Mammary epithelial cell (primary cell): ENCODE measurements at regions not wholly inside any gene's neighbourhood (a gene's known extent, or its start where the extent isn't known, plus 50 kb on each side); places are given as distances from the start of the nearest gene placed in this dataset.

Experiments
- EZH2 ChIP-seq: IDR thresholded peaks from 2 replicates; pipeline ENCODE4 v1.6.1; 2012; ENCODE audit warnings: low read length, inconsistent platforms, borderline replicate concordance
- TF ChIP-seq, protein P1 (sequence below), 2 donors: IDR thresholded peaks in 1 of 2; conservative IDR thresholded peaks in 1 of 2; 2 replicates each; pipeline ENCODE4 v1.5.1; 2011 to 2012; ENCODE audit warnings: inconsistent platforms in 2 of 2, low read length in 2 of 2, mild to moderate bottlenecking in 2 of 2, control low read depth in 1 of 2, low read depth in 1 of 2; ENCODE audit not compliant: insufficient read depth in 1 of 2; ENCODE audit errors: extremely low read depth in 1 of 2

- TF ChIP-seq, protein P1, sequence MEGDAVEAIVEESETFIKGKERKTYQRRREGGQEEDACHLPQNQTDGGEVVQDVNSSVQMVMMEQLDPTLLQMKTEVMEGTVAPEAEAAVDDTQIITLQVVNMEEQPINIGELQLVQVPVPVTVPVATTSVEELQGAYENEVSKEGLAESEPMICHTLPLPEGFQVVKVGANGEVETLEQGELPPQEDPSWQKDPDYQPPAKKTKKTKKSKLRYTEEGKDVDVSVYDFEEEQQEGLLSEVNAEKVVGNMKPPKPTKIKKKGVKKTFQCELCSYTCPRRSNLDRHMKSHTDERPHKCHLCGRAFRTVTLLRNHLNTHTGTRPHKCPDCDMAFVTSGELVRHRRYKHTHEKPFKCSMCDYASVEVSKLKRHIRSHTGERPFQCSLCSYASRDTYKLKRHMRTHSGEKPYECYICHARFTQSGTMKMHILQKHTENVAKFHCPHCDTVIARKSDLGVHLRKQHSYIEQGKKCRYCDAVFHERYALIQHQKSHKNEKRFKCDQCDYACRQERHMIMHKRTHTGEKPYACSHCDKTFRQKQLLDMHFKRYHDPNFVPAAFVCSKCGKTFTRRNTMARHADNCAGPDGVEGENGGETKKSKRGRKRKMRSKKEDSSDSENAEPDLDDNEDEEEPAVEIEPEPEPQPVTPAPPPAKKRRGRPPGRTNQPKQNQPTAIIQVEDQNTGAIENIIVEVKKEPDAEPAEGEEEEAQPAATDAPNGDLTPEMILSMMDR (conservative IDR thresholded peaks at IDR 0.05 in 1 of 2, IDR thresholded peaks at IDR 0.05 in 1 of 2; ENCODE audit: extremely low read depth in 1 of 2, insufficient read depth in 1 of 2, low read depth in 1 of 2, low read length in 2 of 2) = no peak
- TF ChIP-seq EZH2 = no peak
Observed at GRCh38 chr1:222867316-222867715, 52.5 kb downstream of the DISP1 start.
